Neural cell (in vitro differentiated cells): ENCODE measurements at regions not wholly inside any gene's neighbourhood (a gene's known extent, or its start where the extent isn't known, plus 50 kb on each side); places are given as distances from the start of the nearest gene placed in this dataset.

Experiments used
- EZH2 ChIP-seq: fragments of 200-600, 300-800 bp; shearing (Covaris generic), sonication (generic); IDR thresholded peaks from 2 replicates; pipeline ENCODE4 v1.6.1; 2014; ENCODE audit warnings: antibody characterized with exemption, low read length, borderline replicate concordance, mild to moderate bottlenecking; ENCODE audit not compliant: insufficient read depth, poor library complexity, severe bottlenecking
- POLR2AphosphoS5 ChIP-seq: IDR thresholded peaks from 2 replicates; pipeline ENCODE4 v1.6.1; 2012
- RAD21 ChIP-seq: fragments of 450-650 bp; conservative IDR thresholded peaks from 2 replicates; pipeline ENCODE4 v1.6.1; 2014; ENCODE audit warnings: antibody characterized with exemption, mild to moderate bottlenecking, moderate library complexity
- TAF1 ChIP-seq: IDR thresholded peaks from 2 replicates; pipeline ENCODE4 v1.6.1; 2012; ENCODE audit warnings: low read depth
- TF ChIP-seq, protein P1 (sequence below): fragments of 450-650 bp; IDR thresholded peaks from 2 replicates; pipeline ENCODE4 v1.5.1; 2014; ENCODE audit warnings: antibody characterized with exemption, mild to moderate bottlenecking, moderate library complexity; ENCODE audit not compliant: poor library complexity, severe bottlenecking

DNA sequence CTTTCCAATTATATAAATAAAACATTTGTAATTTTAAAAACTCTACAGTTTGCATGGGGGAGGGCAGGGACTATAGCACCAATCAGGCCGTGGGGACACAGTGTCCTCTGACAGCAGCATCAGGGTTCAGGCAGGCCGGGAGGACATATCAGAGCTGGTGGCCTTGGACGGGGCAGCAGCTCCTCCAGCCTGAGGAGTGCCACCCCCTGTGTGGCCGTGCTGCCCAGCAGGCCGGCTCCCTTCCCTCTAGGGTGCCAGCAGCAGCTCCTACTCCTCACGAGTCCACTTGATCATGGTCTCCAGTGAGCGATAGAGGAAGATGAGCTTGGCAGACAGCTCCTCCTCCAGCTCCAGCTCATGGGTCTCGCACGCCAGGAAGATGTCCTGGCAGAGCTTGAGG lies 144.0 kb upstream of the PHACTR3 start:
- TF ChIP-seq, protein P1, sequence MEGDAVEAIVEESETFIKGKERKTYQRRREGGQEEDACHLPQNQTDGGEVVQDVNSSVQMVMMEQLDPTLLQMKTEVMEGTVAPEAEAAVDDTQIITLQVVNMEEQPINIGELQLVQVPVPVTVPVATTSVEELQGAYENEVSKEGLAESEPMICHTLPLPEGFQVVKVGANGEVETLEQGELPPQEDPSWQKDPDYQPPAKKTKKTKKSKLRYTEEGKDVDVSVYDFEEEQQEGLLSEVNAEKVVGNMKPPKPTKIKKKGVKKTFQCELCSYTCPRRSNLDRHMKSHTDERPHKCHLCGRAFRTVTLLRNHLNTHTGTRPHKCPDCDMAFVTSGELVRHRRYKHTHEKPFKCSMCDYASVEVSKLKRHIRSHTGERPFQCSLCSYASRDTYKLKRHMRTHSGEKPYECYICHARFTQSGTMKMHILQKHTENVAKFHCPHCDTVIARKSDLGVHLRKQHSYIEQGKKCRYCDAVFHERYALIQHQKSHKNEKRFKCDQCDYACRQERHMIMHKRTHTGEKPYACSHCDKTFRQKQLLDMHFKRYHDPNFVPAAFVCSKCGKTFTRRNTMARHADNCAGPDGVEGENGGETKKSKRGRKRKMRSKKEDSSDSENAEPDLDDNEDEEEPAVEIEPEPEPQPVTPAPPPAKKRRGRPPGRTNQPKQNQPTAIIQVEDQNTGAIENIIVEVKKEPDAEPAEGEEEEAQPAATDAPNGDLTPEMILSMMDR, result no peak
- TF ChIP-seq POLR2AphosphoS5 (no peak), EZH2 (no peak), RAD21 (no peak), TAF1 (no peak)
